Thyroid gland (tissue), 4 donors: ENCODE measurements at regions not wholly inside any gene's neighbourhood (a gene's known extent, or its start where the extent isn't known, plus 50 kb on each side); places are given as distances from the start of the nearest gene placed in this dataset.

Experiments
- CTCF ChIP-seq, 6 experiments: fragments of 200-600 bp in 3 of 6; fragments of 450-650 bp in 3 of 6; sonication (generic) in 3 of 6; IDR thresholded peaks; one replicate each; pipeline ENCODE4 v1.5.1; 2016 to 2019; ENCODE audit warnings: antibody characterized with exemption in 6 of 6, mild to moderate bottlenecking in 2 of 6, inconsistent platforms in 1 of 6, moderate library complexity in 1 of 6
- POLR2A ChIP-seq, 2 donors: fragments of 450-650 bp; IDR thresholded peaks; one replicate each; pipeline ENCODE4 v1.6.1; 2017; ENCODE audit warnings: antibody characterized with exemption in 2 of 2, mild to moderate bottlenecking in 2 of 2, moderate library complexity in 1 of 2

- TF ChIP-seq CTCF (IDR thresholded peaks at IDR 0.05) (no peak), POLR2A (IDR thresholded peaks at IDR 0.05) (no peak)
Measured at GRCh38 chr9:83182071-83182470, 119.1 kb upstream of the RASEF start.
